ENCODE measurements at regions not wholly inside any gene's neighbourhood (a gene's known extent, or its start where the extent isn't known, plus 50 kb on each side); places are given as distances from the start of the nearest gene placed in this dataset.

GRCh38 chr16:79294568-79294967, 306.0 kb downstream of the MAF start:
- peak in 1 of 3 experiments; percentile 4 for DNase-seq

GRCh38 chr16:79293836-79294460, 306.6 kb downstream of the MAF start:
- no peak for DNase-seq

GRCh38 chr16:79288066-79288465, 312.5 kb downstream of the MAF start:
- DNase-seq, result peak in 1 of 3 experiments; percentile 21

GRCh38 chr16:79287424-79287917, 313.1 kb downstream of the MAF start:
- no peak for DNase-seq

GRCh38 chr16:79286646-79287423, 313.7 kb downstream of the MAF start:
- DNase-seq, result peak; percentile 73 to 94 (median 77)

- DNase-seq, result no peak
Measured at GRCh38 chr16:79284766-79285165, 315.8 kb downstream of the MAF start.

GRCh38 chr16:79283578-79283977, 317.0 kb downstream of the MAF start:
- no peak for DNase-seq

GRCh38 chr16:79282806-79283205, 317.7 kb downstream of the MAF start:
- DNase-seq, result no peak

- DNase-seq, result no peak
Measured at GRCh38 chr16:79278506-79278905, 322.0 kb downstream of the MAF start.

GRCh38 chr16:79276501-79276900, 324.0 kb downstream of the MAF start:
- DNase-seq, result no peak

GRCh38 chr16:79274264-79274663, 326.3 kb downstream of the MAF start:
- DNase-seq, result no peak

GRCh38 chr16:79272141-79272577, 328.4 kb downstream of the MAF start:
- DNase-seq, result no peak

GRCh38 chr16:79271583-79271982, 329.0 kb downstream of the MAF start:
- DNase-seq, result no peak

GRCh38 chr16:79270011-79270410, 330.5 kb downstream of the MAF start:
- no peak for DNase-seq

GRCh38 chr16:79269211-79269863, 331.2 kb downstream of the MAF start:
- DNase-seq, result no peak

- DNase-seq, result no peak
Measured at GRCh38 chr16:79267781-79268180, 332.8 kb downstream of the MAF start.

GRCh38 chr16:79267146-79267545, 333.4 kb downstream of the MAF start:
- no peak for DNase-seq

GRCh38 chr16:79265701-79266100, 334.8 kb downstream of the MAF start:
- no peak for DNase-seq

GRCh38 chr16:79265196-79265595, 335.3 kb downstream of the MAF start:
- no peak for DNase-seq

GRCh38 chr16:79264237-79265109, 336.1 kb downstream of the MAF start:
- no peak for DNase-seq

- no peak for DNase-seq
Measured at GRCh38 chr16:79263425-79263824, 337.1 kb downstream of the MAF start.
